NCI-H2107 (cell line): ENCODE measurements at regions not wholly inside any gene's neighbourhood (a gene's known extent, or its start where the extent isn't known, plus 50 kb on each side); places are given as distances from the start of the nearest gene placed in this dataset.

Experiments used
- DNase-seq: peaks from one replicate; lab custom pipeline; 2025; lab: John Stamatoyannopoulos, UW

DNA sequence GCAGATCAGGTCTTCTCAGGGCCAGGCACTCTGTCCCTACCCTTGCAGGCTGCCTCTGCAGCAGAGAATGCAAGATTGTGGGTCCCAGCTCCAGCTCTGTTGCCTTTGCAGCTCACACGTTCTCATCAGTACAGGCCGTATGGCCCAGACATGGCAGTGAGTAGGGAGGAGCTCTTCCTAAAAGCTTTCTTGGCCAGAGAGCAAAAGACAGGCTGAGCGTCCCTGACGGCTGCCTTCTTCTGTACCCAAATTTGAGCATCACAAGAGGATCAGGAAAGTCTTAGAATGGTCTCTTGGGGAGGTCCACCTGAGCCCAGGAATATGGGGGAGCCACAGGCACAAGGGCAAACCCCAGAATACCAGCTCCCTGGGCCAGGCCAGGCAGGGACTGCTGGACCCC lies 266.3 kb upstream of the ZMIZ1 start:
- DNase-seq: no peak

DNA sequence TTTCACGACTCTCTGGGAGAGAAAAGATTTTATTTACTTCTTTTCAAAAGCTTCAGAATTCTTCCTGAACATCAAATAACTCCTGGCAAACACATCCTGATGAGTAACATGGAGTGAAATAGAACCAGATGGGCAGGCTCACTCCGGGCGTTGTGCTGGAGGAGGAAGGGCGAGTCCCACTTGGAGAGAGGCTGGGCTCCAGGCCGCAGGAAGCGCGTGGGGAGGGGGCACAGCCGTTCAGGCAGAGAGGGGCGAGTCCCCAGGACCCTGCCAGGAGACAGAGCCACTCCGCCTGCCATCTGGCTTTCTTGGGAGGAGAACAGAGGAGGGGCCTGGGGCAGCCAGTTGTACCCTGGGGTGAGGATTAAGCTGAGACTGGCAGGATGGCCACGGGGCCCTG lies 265.9 kb upstream of the ZMIZ1 start:
- DNase-seq: no peak

DNA sequence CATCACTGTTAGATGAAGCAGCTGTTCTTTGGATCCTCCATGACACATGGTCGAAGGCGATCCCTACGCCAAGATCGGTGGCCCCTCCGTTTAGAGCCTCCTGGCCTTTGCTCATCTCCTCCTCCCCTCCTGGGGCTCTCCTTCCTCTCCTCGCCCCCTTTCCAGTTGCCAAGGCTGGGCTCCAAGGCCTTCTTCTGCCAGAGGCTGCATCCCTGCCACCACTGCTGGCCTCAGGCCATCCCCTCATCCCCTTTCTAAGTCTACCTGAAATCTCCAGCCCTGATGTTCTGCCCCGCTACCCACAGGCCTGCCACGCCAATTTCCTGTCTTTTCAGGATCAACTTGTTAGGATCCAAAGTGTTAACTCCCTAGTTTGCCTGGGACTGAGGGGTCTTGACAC lies 265.1 kb upstream of the ZMIZ1 start:
- DNase-seq: no peak

GRCh38 chr10:78804411-78805032 lies 264.2 kb upstream of the ZMIZ1 start:
- no peak for DNase-seq

- no peak for DNase-seq
Observed at GRCh38 chr10:78805176-78805575, 263.6 kb upstream of the ZMIZ1 start.

GRCh38 chr10:78806681-78807221 lies 262.0 kb upstream of the ZMIZ1 start:
- no peak for DNase-seq

- no peak for DNase-seq
Observed at GRCh38 chr10:78807504-78808203, 261.1 kb upstream of the ZMIZ1 start.

GRCh38 chr10:78808286-78808685 lies 260.5 kb upstream of the ZMIZ1 start:
- no peak for DNase-seq

DNA sequence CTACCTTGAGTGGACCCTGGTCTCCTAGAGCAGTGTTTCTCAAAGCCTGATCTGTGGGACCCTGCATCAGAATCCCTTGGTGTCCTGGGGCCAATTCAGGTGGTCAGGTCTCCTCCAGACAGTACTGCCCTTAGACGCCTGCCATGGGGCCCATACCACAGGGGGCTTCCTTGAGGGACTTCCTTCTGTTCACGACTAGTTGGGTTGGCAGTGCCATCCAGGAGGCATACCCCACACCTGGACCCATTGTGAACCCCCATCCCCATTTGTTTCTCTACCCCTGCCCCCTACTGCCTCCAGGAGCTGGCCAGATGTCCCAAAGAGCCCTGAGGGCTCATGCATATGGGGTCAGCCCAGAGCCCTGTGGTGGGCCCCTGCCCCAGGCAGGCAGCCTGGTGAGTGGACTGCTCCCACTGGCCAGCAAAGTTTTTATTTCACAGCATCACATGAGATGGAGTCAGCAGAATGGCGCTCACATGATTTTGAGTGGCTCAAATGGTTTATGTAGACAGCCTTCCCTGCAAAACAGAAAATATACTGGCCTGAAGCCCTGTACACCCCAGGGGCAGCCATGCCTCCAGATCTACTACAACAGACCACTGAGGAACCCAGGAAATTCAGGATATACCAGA lies 259.9 kb upstream of the ZMIZ1 start:
- DNase-seq: no peak

DNA sequence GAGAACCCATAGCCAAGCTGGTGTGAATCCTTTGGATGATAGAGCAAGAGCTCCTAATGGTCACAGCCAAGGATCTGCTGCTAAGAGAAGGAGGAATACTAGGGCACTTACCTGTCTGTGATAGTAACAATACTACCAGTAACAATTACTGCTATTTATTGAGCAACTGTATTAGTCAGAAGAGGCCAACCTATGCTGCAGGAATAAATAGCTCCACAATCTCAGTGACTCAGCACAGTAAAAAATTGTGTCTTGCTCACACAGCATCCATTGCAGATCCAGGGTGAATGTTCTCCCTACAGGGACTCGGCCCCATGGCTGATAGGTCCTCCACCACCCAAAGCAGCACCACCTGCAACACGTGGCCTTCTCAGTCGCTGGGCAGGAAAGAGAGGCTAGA lies 257.6 kb upstream of the ZMIZ1 start:
- no peak for DNase-seq

- no peak for DNase-seq
Observed at GRCh38 chr10:78812571-78813318, 256.0 kb upstream of the ZMIZ1 start.

- DNase-seq: no peak
Observed at GRCh38 chr10:78813526-78813925, 255.2 kb upstream of the ZMIZ1 start.

DNA sequence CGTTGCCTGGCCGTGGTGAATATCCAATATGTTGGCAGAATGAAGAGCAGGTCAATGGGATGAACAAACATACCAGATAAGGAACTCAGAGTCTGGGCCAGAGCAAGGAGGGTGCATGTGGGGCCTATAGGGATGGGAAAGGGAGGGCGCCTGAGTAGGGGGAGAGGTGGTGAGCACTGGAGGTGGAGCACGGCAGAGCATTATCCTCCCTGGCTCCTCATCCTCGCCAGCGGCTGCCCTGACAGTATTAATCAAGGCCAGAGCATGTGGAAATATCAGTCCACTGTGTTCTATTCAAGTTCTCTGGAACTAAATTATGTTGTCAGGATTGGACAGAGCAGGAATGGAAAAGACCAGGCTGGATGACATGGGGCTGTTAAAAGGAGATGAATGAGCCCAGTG lies 254.8 kb upstream of the ZMIZ1 start:
- DNase-seq: no peak

DNA sequence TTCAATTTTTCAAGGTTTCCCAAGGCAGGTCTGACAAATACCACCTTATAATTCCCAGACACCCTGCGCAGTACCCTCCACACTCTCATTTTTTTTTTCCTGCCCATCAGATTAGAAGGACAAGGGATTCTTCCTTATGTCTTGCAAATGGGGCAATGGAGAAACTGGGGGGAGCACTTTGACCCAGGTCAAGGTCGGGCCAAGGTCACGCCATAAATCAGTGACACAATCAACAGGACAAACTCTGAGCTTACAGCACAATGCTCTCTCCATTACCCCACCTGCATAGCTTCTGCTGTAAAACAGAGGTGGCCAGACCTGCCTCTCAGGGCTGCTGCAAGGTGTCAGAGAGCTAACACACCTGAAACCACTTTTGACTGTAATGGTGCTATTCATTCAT lies 254.4 kb upstream of the ZMIZ1 start:
- DNase-seq: no peak

DNA sequence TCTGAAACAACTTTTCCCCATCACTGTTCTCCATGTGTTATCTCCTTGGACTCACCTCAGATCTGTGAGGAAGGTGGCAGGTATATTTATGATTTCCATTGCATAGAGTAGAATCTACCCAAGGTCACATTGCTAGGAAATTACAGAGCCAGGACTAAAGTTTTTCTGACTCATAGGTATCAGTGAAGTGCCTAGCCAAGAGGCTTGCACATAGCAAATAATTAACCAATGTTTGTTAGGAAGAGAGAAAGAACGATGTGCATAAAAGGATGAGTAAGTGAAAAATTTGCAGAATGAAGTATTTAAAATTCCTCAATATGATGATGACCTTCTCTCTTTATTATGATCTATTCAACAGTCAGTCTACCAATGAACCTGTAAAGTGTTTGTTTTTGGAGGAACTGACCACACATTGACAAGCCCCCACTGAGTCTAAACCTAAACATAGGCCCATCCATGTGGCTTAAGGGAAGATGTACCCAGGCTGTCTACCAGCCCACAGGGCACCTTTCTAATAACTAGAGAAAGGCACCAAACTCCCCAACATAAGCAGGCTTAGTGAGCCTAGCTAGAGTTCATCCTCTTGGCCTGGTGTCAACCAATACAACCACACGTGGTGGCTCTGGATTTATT lies 252.9 kb upstream of the ZMIZ1 start:
- DNase-seq: no peak

DNA sequence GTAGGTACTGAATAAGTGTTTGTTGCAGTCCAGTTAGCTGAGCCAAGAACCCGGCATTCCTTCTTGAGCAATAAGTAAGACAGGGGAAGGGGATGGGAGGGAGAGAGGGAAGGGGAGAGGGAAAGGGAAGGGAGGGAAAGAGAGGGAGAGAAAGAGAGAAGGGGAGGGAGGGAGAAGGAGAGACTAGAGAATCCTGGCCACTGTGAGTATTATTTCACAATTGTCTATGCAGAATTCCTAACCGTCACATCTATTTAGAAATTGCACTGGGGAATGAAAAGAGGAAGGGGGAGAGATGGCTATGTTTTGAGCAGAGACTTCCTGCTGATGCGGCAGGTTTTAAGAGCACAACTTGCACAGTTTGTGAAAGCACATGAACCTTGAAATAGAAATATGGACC lies 251.4 kb upstream of the ZMIZ1 start:
- DNase-seq: no peak

DNA sequence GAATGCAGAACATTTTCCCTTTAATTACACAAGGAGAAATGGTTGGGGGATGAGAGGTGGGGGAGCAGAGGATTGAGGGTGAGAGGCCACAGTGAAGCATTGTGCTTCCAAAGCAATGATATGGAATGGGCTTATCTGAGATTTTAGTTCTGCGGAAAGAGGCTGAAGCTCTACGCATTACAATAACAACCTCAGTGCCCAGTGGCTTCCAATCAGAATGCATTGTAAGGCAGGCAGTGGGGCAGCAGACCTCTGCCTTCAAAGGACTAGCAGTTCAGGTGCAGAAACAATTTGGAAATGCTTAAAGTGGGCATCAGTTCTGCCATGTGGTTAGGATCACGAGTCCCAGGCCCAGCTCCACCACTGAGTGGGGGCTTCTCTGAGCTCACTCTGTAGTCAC lies 251.0 kb upstream of the ZMIZ1 start:
- DNase-seq: no peak

DNA sequence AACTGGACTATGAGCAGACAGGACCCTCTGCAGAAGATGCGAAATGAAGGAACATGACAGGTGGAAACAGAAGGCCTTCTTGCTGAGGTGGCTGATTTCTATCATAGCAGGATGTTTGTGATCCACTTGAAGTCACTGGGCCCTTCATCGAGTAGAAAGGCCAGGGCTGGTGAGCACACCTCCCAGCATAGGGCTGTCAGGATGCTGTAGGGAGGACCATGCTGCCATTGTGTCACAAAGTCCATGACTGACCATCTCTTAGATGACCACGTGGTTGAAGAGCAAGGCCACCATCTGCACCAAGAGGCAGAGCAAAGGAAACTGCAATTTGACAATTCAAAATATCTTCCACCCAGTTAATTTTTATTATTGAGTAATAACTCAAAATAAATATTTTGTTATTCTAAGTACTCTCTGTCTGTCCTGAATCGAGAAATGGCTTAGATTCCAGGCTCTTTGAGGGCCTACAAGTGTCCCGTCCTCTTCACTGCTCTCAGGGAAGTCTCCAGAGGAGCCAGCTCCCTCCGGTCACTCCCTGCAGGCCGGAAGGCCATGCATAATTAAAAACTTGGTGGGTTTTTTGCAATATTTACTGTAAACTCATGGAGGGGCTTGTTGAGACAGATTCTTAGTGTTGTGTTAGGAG lies 249.3 kb upstream of the ZMIZ1 start:
- no peak for DNase-seq

GRCh38 chr10:78820007-78820362 lies 248.8 kb upstream of the ZMIZ1 start:
- no peak for DNase-seq

GRCh38 chr10:78821052-78821451 lies 247.7 kb upstream of the ZMIZ1 start:
- DNase-seq: no peak

DNA sequence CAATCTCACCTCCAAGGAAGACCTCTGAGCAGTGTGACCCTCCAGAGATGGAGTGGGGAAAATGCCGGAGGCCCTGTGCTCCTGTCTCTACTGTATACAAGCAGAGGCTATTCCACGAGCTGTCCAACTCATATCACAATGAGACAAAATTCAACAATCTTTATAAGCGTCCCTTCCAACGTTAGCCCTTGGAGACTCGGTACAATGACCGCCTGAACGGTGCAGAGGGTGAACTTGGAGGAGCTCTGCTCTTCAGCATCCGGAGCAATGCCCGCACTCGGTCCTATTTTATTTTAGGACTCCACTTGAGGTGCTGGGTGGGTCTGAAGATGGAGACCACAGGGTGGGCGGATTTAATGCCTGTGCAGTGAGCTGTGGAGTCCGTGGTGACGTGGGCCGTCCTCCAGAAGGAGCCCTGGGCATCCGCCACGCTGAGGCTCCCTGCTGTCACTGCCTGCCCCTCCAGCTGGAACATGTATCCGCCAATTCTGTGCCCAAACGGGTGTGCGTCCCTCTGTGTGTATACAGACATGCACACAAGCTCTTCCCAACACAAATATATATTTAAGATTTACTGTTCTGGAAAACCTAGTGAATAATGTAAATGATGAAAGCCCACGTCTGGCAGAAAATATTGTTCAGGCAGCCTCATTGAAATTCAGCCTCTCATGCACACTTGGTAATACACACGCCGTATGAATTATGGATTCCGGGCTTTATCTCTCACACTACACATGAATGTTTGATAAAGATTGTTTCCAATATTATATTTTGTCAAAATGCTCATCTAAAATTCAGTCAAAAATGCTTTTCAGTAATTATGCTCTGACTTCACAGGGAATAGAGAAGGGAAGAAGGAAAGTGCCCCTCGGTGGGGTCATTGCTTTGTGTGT lies 239.9 kb upstream of the ZMIZ1 start:
- no peak for DNase-seq
